Globus pallidus (tissue), 1 donor: ENCODE measurements at regions not wholly inside any gene's neighbourhood (a gene's known extent, or its start where the extent isn't known, plus 50 kb on each side); places are given as distances from the start of the nearest gene placed in this dataset.

Experiments
- DNase-seq: peaks from one replicate; pipeline ENCODE4 v3.0.0-alpha.2; 2015; ENCODE audit warnings: low spot score

GRCh38 chr4:4808086-4808485, 51.4 kb upstream of the MSX1 start:
- no peak for DNase-seq

GRCh38 chr4:4805887-4806286, 53.6 kb upstream of the MSX1 start:
- no peak for DNase-seq

DNA sequence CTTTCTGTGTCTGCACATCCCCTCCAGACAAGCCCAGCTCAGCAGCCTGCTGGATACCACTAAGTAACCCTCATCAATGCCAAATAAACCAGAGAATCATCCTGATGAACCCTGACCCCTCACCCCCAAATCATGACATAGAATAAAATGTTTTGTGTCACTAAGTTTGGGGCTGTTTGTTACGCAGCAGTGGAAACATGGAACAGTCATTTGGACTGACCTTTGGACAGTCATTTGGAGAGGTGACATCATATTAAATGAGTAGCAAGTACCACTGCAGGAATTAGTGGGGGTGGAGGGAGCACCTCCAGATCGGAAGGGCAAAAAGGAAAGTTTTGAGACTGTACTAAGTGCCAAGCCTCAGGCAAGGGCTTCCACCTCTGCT, 55.6 kb upstream of the MSX1 start:
- no peak for DNase-seq

DNA sequence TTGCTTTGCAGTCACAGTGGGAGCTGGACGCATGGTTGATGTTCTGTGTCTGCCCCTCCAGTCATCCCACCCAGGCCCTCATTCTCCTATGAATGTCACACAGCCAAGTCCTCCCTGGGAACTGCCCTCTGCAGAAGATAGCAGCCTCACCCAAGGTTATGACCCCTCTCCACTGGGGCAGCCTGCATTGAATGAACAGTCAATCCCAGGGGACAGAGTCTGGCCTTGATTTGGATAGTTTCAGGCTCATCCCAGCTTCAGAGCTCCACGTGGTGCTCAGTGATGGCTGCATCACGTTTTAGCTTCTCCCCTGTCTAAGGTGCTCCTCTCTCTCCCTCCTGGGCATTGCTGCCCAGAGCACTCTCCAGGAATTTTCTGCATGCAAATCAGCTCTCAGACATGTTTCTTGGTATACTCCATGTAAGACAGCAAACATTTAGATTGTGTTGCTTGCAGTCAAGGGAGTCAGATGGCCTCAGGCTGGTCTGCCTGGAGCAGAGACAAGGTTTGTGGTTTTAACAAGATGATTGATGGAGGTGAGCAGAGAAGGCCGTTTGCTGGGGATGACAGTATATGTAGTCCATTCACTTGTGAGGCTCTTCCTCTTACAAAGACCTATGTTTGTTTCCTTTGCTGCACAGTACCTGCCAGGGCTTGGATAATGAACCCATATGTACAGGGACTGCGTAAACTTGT, 56.1 kb upstream of the MSX1 start:
- no peak for DNase-seq

DNA sequence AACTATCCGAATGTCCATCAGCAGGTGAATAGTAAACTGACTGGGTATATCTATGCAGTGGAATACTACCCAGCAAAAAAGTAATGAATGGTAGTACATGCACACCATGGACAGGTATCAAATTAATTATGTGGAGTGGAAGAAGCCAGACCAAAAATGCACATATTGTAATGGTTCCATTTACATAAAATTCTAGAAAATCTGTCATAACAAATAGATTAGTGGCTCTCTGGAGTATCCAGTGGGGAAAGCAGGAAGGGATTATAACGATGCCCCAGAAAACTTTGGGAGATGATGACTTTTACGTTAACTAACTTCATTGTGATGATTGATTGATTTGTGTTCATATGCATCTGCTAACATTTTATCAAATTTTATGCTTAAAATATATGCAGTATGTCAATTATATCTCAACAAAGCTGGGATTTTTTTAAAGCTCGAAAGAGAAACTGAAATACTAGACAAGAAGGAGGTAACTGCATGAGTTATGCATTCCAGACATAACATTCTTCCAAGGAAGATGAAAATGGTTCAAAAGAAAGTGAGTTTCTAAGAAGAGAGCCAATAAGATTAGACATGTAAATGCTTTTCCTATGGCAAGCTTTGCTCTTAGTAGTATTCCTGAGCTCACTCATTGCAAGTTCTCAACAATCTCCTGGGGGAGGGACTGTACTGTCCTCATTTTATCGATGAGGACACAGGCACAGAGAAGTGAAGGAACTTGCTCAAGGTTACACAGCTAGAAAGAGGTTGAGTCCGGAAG, 58.6 kb upstream of the MSX1 start:
- no peak for DNase-seq

DNA sequence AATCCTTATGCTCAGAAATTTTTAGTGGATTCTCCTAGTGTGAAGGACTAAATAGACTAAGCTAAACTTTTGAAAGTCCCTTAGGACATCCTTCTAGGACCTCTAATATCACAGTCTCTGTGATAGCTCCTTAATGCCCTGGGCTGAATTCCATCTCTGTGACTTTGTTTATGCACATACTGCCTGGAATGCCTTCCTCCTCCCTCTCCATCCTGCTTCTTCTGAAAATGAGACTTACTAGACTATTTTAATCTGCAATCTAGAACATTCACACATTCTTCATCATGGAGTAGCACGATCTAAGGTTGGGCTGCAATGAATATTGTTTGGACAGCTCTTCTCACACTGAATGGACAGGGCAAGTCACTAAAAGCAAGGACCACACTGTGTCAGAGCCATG, 65.0 kb upstream of the MSX1 start:
- DNase-seq: no peak

DNA sequence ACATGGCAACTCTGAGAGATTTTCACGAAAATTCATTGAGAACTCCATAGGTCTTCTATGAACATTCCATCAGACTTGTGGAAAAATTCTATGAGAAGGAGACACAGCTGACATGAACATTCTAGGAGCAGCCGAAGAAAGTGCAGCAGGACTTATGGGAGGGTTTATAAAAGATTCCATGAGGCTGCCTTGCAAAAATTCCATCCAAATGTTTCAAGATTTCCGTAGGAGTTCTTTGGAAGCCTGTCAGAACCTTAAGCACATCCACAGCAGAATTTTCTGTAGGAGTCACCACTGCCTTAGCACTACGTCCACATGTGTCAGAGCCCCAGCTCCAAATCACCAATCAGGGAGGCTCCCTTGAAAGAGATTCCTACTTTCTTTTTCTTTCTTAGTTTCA, 67.0 kb upstream of the MSX1 start:
- DNase-seq: no peak

DNA sequence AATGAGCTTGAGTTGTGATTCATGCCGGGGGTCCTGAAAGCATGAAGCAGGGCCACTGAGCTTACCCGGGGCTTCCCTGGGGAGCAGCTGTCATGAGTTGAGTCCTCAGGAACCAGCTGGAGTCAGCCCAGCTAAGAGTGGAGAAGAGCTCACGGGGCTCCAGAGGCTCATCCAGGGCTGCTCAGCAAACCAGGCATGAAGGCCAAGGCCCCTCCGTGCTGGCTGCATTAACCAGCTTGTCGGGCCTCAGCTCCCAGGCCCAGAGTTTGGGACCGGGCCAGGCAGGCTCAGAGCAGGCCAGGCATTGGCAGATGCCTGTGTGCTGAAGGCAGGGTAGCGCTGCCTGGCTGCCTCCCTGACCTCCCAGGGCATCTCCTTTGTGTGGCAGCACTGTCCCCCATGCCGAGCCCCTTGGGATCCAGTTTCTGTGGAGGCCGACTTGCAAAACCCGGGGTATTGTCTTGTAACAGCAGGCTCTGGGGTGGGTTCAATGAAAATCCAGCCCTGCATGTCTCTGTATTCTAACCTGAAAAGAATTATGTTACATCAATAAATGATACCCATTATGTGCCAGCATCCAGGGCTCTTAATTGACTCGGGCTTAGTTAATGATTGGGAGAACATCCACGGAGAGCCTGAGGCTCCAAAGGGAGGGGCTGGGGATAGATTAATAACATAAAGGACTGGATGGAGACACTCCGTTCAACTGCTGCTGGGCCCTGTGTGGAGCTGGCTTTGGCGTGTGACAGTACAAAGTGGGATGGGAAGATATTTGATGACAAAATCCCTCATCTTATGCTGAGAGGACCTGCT, 68.0 kb upstream of the MSX1 start:
- DNase-seq: peak; percentile 54

GRCh38 chr4:4789462-4789861, 70.0 kb upstream of the MSX1 start:
- DNase-seq: no peak

DNA sequence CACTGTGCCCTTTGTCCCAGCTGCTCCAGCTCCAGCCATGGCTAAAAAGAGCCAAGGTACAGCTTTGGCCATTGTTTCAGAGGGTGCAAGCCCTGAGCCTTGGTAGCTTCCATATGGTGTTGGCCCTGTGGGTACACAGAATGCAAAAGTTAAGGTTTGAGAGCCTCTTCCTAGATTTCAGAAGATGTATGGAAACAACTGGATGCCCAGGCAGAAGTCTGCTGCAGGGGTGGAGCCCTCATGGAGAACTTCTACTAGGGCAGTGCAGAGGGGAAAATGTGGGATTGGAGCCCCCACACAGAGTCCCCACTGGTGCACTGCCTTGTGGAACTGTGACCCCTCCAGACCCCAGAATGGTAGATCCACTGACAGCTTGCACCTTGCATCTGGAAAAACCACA, 70.9 kb upstream of the MSX1 start:
- no peak for DNase-seq

DNA sequence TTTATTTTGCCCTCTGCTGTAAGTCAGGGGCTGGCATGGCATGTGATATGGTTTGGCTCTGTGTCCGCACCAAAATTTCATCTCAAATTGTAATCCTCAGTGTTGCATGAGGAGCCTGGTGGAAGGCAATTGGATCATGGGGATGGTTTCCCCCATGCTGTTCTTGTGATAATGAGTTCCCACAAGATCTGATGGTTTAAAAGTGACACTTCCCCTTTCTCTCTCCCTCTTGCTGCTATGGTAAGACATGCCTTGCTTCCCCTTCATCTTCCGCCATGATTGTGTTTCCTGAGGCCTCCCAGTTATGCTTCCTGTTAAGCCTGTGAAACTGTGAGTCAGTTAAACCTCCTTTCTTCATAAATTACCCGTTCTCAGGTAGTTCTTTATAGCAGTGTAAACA, 72.0 kb upstream of the MSX1 start:
- no peak for DNase-seq

- no peak for DNase-seq
Measured at GRCh38 chr4:4784379-4784778, 75.1 kb upstream of the MSX1 start.

DNA sequence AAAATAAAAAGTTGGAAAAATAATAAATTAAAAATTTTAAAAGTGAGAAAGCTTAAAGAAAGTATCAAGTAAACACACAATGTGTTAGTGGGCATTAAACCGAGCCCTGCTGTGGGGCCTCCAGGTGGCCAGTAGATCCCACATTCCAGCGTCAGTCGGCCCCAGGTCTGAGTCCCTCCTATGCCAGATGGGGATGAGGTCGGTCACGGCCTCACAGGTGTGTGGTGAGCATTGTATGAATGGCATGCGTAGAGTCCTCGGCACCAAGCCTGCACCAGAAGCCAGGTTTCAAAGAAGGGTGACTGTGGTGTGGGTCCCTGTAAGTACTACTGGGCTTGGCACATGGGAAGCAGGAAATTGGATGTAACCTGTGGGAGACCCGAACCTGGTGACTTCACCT, 75.6 kb upstream of the MSX1 start:
- DNase-seq: no peak

DNA sequence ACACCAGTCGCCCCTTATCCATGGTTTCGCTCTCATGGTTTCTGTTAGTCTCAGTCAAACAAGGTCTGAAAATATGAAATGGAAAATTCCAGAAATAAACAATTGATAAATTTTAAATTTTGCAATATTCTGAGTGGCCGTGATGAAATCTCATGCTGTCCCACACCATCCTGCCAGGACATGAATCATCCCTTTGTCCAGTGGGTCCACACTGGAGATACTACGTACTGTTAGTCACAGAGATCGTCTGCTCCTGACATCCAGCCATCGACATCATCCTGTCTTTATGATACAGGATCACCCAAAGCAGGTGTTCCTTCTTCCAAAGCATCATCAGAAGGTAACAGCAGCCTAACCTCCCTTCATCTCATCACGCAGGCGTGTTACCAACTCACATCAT, 76.5 kb upstream of the MSX1 start:
- DNase-seq: no peak

- DNase-seq: no peak
Measured at GRCh38 chr4:4781936-4782707, 77.3 kb upstream of the MSX1 start.

- no peak for DNase-seq
Measured at GRCh38 chr4:4780729-4781244, 78.7 kb upstream of the MSX1 start.

GRCh38 chr4:4779486-4779885, 80.0 kb upstream of the MSX1 start:
- no peak for DNase-seq

DNA sequence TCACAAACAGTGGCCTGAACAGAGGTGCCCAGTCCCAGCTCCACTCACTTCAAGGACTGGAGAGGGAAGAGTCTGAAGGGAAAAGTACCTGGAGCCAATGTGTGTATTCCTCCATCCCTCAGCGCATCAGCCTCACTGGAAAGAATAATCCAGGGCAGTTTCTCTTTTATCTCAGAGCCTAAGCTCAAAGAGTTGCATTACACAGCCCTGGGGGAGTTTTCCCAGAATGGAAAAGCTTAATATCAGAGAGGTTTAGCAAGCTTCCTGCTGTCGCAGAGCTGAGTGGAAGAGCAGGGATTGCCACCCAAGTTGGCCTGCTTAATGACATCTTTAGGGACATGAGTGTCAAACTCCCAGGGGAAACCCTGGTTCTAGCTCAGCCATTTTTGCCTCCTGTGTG, 80.4 kb upstream of the MSX1 start:
- DNase-seq: no peak

- no peak for DNase-seq
Measured at GRCh38 chr4:4778554-4778953, 80.9 kb upstream of the MSX1 start.

GRCh38 chr4:4776934-4777333, 82.5 kb upstream of the MSX1 start:
- no peak for DNase-seq

DNA sequence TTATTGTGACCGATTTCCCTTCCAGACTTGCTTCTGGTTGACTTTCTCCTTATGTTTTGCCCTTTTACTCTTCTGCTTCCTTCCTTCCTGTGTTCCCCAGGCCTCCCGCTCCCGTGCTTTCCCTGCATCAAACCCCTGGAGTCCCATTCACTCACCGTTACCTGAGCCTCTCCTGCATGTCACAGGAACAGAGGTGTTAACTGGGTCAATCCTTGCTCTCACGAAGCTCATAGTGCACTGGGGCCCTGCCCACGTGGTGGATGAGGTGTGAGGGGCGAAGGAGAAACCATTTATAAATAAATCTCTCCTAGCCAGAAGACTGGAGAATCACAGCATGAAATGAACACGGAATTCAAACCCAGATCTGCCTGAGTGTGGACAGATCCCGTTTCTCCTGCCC, 83.1 kb upstream of the MSX1 start:
- no peak for DNase-seq

DNA sequence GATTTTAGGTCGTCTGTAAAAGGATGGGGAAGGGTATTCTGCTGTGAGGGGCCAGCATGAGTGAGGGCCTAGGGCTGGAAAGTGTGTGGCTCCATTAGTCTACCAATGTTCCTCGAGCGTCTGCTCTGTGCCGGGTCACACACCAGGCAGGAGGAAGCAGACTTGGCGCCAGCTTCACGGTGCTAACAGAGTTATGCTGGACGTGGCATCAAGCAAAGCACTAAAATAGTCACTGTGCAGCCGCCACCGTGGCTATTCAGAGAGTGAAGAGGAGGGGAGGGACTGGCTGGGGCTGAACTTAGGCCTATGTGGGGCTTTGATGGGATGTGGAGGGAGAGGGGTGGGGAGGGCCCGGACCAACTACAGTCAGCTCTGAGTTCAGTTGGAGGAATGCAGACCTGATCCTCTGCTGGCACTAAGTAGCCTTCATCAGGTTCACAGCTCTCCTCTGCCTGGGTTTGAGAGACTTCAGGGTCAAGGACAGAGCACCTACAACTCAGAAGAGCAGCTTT, 83.9 kb upstream of the MSX1 start:
- DNase-seq: no peak
